B cell (primary cell): ENCODE measurements at regions not wholly inside any gene's neighbourhood (a gene's known extent, or its start where the extent isn't known, plus 50 kb on each side); places are given as distances from the start of the nearest gene placed in this dataset.

Experiments used
- ATAC-seq: fragments of 200-7000 bp; cut with Tn5 transposase; one replicate; pipeline ENCODE4 v1.10.0; 2021; ENCODE audit warnings: low read depth, mild to moderate bottlenecking, moderate number of reproducible peaks, moderate library complexity
- CTCF ChIA-PET: fragments of 350-600 bp; sonication (Branson Sonifier 250); formaldehyde crosslinking; loops from one replicate; lab custom pipeline; 2021; ENCODE audit warnings: antibody characterized with exemption, inconsistent platforms; lab: Charles Lee
- POLR2A ChIA-PET: fragments of 350-600 bp; sonication (Branson Sonifier 250); formaldehyde crosslinking; loops from one replicate; lab custom pipeline; 2021; ENCODE audit warnings: antibody characterized with exemption; lab: Charles Lee
- DNase-seq: peaks from one replicate; pipeline ENCODE4 v3.0.0; 2013
- H2AFZ ChIP-seq: 2 replicates; pipeline ENCODE4 v1.6.1; 2012; ENCODE audit warnings: mild to moderate bottlenecking, low read depth, low read length; ENCODE audit not compliant: insufficient read depth, poor library complexity, severe bottlenecking
- H3K27ac ChIP-seq, 2 donors: 1 replicate in 1 of 2; 2 replicates in 1 of 2; pipeline ENCODE4 v1.5.1; 2012 to 2013; ENCODE audit warnings: low read length in 2 of 2, mild to moderate bottlenecking in 2 of 2, moderate library complexity in 1 of 2
- H3K27me3 ChIP-seq, 4 experiments: fragments of 200-600 bp in 1 of 4; sonication (generic) in 1 of 4; replicated peaks in 1 of 4; 1 replicate in 2 of 4; 2 replicates in 2 of 4; pipeline versions ENCODE4 v1.6.1 to v1.7.0; 2013 to 2016; ENCODE audit warnings: low read length in 3 of 4, mild to moderate bottlenecking in 2 of 4, mixed read lengths in 1 of 4, moderate library complexity in 1 of 4; ENCODE audit not compliant: insufficient read depth in 4 of 4, control insufficient read depth in 3 of 4; ENCODE audit errors: control extremely low read depth in 1 of 4
- H3K36me3 ChIP-seq, 2 experiments: replicated peaks in 1 of 2; 1 replicate in 1 of 2; 2 replicates in 1 of 2; pipeline versions ENCODE4 v1.6.1 to v1.7.1; 2013; ENCODE audit warnings: low read length in 1 of 2; ENCODE audit not compliant: insufficient read depth in 2 of 2, control insufficient read depth in 1 of 2; ENCODE audit errors: control extremely low read depth in 1 of 2, extremely low read depth in 1 of 2
- H3K4me1 ChIP-seq, 2 donors: fragments of 200-600 bp in 1 of 2; sonication (generic) in 1 of 2; 1 replicate in 1 of 2; 2 replicates in 1 of 2; pipeline versions ENCODE4 v1.5.1 to v1.6.1; 2013 to 2017; ENCODE audit warnings: low read length in 2 of 2; ENCODE audit not compliant: control insufficient read depth in 2 of 2, insufficient read depth in 2 of 2
- H3K4me2 ChIP-seq: replicated peaks from 2 replicates; pipeline ENCODE3; 2012; ENCODE audit warnings: mild to moderate bottlenecking, low read depth, low read length; ENCODE audit not compliant: poor library complexity, severe bottlenecking
- H3K4me3 ChIP-seq, 5 experiments: fragments of 200-600 bp in 1 of 5; sonication (generic) in 1 of 5; 1 replicate in 3 of 5; 2 replicates in 2 of 5; pipeline versions ENCODE4 v1.5.1 to v1.7.0; 2011 to 2016; ENCODE audit warnings: low read length in 4 of 5, mild to moderate bottlenecking in 4 of 5, low read depth in 2 of 5, control low read depth in 1 of 5, moderate library complexity in 1 of 5; ENCODE audit not compliant: insufficient read depth in 1 of 5; ENCODE audit errors: control extremely low read depth in 1 of 5, extremely low read depth in 1 of 5
- H3K79me2 ChIP-seq: fragments of 200-600 bp; sonication (generic); one replicate; pipeline ENCODE4 v1.6.0; 2016; ENCODE audit warnings: low read length; ENCODE audit not compliant: control insufficient read depth, insufficient read depth
- H3K9ac ChIP-seq: fragments of 200-600 bp; sonication (generic); 2 replicates; pipeline ENCODE4 v1.6.1; 2017; ENCODE audit warnings: mild to moderate bottlenecking, low read length, moderate library complexity
- H3K9me3 ChIP-seq, 3 donors: one replicate each; pipeline versions ENCODE4 v1.6.1 to v1.7.1; 2013; ENCODE audit warnings: low read length in 2 of 3; ENCODE audit not compliant: control insufficient read depth in 2 of 3, insufficient read depth in 1 of 3; ENCODE audit errors: control extremely low read depth in 1 of 3
- H4K20me1 ChIP-seq: 2 replicates; pipeline ENCODE4 v1.6.0; 2012; ENCODE audit warnings: mild to moderate bottlenecking, low read length; ENCODE audit not compliant: insufficient read depth, control insufficient read depth, poor library complexity, severe bottlenecking
- H3K27ac Mint-ChIP-seq: one replicate; pipeline ENCODE4 v1.8.0; 2021; ENCODE audit warnings: mixed read lengths
- H3K27me3 Mint-ChIP-seq: one replicate; pipeline ENCODE4 v1.8.0; 2021; ENCODE audit warnings: mixed read lengths
- H3K4me1 Mint-ChIP-seq: one replicate; pipeline ENCODE4 v1.8.0; 2021; ENCODE audit warnings: mixed read lengths
- H3K4me3 Mint-ChIP-seq: one replicate; pipeline ENCODE4 v1.8.0; 2021; ENCODE audit warnings: mixed read lengths
- H3K9me3 Mint-ChIP-seq: one replicate; pipeline ENCODE4 v1.8.0; 2022; ENCODE audit warnings: mixed read lengths; ENCODE audit not compliant: insufficient read depth
- EZH2 ChIP-seq: IDR thresholded peaks from 2 replicates; pipeline ENCODE4 v1.6.1; 2012; ENCODE audit warnings: borderline replicate concordance, low read depth, mild to moderate bottlenecking, moderate library complexity, low read length; ENCODE audit not compliant: insufficient read depth, poor library complexity, severe bottlenecking
- WGBS: methylation state at CpG from one replicate; pipeline ENCODE4 v1.1.5; 2013; ENCODE audit warnings: missing lambda C conversion rate; ENCODE audit not compliant: insufficient coverage; 5-methylcytosine and 5-hydroxymethylcytosine counted together
- intact Hi-C: fragments of 100-400 bp; cut with micrococcal nuclease; formaldehyde crosslinking; loops from one replicate; pipeline ENCODE4 v1.10.0; 2022
- TF ChIP-seq, protein P1 (sequence below): fragments of 200-600 bp; IDR thresholded peaks from one replicate; pipeline ENCODE4 v1.8.0; 2022; ENCODE audit warnings: antibody characterized with exemption, mild to moderate bottlenecking

DNA sequence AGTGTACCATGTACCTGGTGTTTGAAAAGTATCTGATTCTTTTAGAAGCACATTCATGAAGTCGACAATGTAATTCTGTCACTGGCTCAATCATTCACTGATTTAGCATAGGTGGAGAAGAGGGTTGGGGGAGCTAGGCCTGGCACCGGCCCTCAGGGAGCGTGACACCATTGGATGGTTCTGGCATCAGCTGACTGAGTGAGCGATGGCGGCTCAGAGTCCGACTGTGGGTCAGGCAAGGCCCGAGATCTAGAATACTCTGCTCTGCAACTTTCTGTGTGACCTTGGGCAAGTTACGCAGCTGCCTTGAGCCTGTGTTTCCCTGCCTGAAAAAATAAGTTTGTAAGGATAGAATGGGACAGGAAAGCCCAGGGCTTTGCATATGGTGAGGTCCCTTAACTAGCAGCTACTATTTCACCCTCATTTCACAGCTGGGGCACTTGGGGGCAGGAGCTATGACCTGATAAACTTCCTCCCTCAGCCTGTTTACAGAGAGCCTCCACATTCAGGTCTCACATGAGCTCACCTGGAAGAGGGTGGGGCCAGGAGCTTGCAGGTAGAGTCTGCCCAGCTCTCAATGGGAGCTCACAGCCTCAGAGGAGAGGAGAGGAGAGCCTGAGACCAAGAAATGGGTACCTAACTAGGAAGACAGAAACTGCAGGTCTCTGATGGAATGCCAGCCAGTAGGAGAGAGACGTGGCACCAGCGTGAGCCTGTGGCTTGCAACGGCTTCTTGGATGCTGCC lies 153.7 kb upstream of the TLE3 start:
- no peak overlapping the region for H3K4me3 Mint-ChIP-seq
- intact Hi-C loops, result no loop called here
- CTCF ChIA-PET, result interaction anchor here (1.1 to 1.2 kb wide), 2 partner anchors 150 to 235 kb away, joined by 3 read pairs; no protein-coding TSS in a partner anchor
- WGBS, result 96% methylated on average over 10 of the region's 11 CpGs
- Histone ChIP-seq H3K4me3 (no peak overlapping the region), H3K9ac (no peak overlapping the region), H3K27ac (no peak overlapping the region), H3K4me2 (peak overlapping the region; percentile 2), H4K20me1 (no peaks in the 10 kb centered on the region), H3K9me3 (no peaks in the 10 kb centered on the region), H3K4me1 (peaks cover 33 to 42% of the 10 kb centered on the region in 2 donors), H2AFZ (no peak overlapping the region), H3K36me3 (no peaks in the 10 kb centered on the region), H3K27me3 (no peaks in the 10 kb centered on the region), H3K79me2 (no peaks in the 10 kb centered on the region)
- no peaks in the 10 kb centered on the region for H3K27me3 Mint-ChIP-seq
- POLR2A ChIA-PET, result no interaction called here
- no peak for TF ChIP-seq EZH2
- TF ChIP-seq, protein P1, sequence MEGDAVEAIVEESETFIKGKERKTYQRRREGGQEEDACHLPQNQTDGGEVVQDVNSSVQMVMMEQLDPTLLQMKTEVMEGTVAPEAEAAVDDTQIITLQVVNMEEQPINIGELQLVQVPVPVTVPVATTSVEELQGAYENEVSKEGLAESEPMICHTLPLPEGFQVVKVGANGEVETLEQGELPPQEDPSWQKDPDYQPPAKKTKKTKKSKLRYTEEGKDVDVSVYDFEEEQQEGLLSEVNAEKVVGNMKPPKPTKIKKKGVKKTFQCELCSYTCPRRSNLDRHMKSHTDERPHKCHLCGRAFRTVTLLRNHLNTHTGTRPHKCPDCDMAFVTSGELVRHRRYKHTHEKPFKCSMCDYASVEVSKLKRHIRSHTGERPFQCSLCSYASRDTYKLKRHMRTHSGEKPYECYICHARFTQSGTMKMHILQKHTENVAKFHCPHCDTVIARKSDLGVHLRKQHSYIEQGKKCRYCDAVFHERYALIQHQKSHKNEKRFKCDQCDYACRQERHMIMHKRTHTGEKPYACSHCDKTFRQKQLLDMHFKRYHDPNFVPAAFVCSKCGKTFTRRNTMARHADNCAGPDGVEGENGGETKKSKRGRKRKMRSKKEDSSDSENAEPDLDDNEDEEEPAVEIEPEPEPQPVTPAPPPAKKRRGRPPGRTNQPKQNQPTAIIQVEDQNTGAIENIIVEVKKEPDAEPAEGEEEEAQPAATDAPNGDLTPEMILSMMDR, result no peak
- H3K9me3 Mint-ChIP-seq, result no peaks in the 10 kb centered on the region
- DNase-seq (no peak), ATAC-seq (no peak)
- peaks cover 38% of the 10 kb centered on the region for H3K4me1 Mint-ChIP-seq
- peak overlapping the region; percentile 38 for H3K27ac Mint-ChIP-seq
